ENCODE measurements at regions not wholly inside any gene's neighbourhood (a gene's known extent, or its start where the extent isn't known, plus 50 kb on each side); places are given as distances from the start of the nearest gene placed in this dataset.

- Histone ChIP-seq H3K9me3 (ENCODE audit: low read length) (no peaks in the 10 kb centered on the region), H2AFZ (ENCODE audit: low read depth, low read length) (no peak overlapping the region), H3K4me3 (ENCODE audit: low read length) (no peak overlapping the region), H3K27me3 (ENCODE audit: insufficient read depth, low read length) (no peaks in the 10 kb centered on the region), H3K36me3 (ENCODE audit: insufficient read depth, low read length) (no peaks in the 10 kb centered on the region), H3K4me1 (ENCODE audit: insufficient read depth, low read length) (no peaks in the 10 kb centered on the region)
Measured at GRCh38 chr13:57932061-57932460, 300.5 kb downstream of the PCDH17 start.

GRCh38 chr13:57933606-57934005 is 302.1 kb downstream of the PCDH17 start:
- no peak overlapping the region for H2AFZ ChIP-seq (ENCODE audit: low read depth, low read length)
- H3K4me1 ChIP-seq (ENCODE audit: insufficient read depth, low read length) = no peaks in the 10 kb centered on the region
- H3K4me3 ChIP-seq (ENCODE audit: low read length) = no peak overlapping the region
- H3K36me3 ChIP-seq (ENCODE audit: insufficient read depth, low read length) = no peaks in the 10 kb centered on the region
- H3K9me3 ChIP-seq (ENCODE audit: low read length) = no peaks in the 10 kb centered on the region
- no peaks in the 10 kb centered on the region for H3K27me3 ChIP-seq (ENCODE audit: insufficient read depth, low read length)

- no peaks in the 10 kb centered on the region for H3K27me3 ChIP-seq (ENCODE audit: insufficient read depth, low read length)
- no peaks in the 10 kb centered on the region for H3K9me3 ChIP-seq (ENCODE audit: low read length)
- no peak overlapping the region for H3K4me3 ChIP-seq (ENCODE audit: low read length)
- no peak overlapping the region for H2AFZ ChIP-seq (ENCODE audit: low read depth, low read length)
- H3K36me3 ChIP-seq (ENCODE audit: insufficient read depth, low read length) = no peaks in the 10 kb centered on the region
- no peaks in the 10 kb centered on the region for H3K4me1 ChIP-seq (ENCODE audit: insufficient read depth, low read length)
Measured at GRCh38 chr13:57935965-57936364, 304.4 kb downstream of the PCDH17 start.

GRCh38 chr13:57946361-57946760 is 314.8 kb downstream of the PCDH17 start:
- Histone ChIP-seq H3K36me3 (ENCODE audit: insufficient read depth, low read length) (no peaks in the 10 kb centered on the region), H3K9me3 (ENCODE audit: low read length) (peaks cover 3% of the 10 kb centered on the region), H2AFZ (ENCODE audit: low read depth, low read length) (no peak overlapping the region), H3K27me3 (ENCODE audit: insufficient read depth, low read length) (no peaks in the 10 kb centered on the region), H3K4me1 (ENCODE audit: insufficient read depth, low read length) (no peaks in the 10 kb centered on the region), H3K4me3 (ENCODE audit: low read length) (no peak overlapping the region)

- H3K9me3 ChIP-seq (ENCODE audit: low read length) = peaks cover 4% of the 10 kb centered on the region
- no peaks in the 10 kb centered on the region for H3K4me1 ChIP-seq (ENCODE audit: insufficient read depth, low read length)
- H3K27me3 ChIP-seq (ENCODE audit: insufficient read depth, low read length) = no peaks in the 10 kb centered on the region
- H3K4me3 ChIP-seq (ENCODE audit: low read length) = no peak overlapping the region
- H2AFZ ChIP-seq (ENCODE audit: low read depth, low read length) = no peak overlapping the region
- H3K36me3 ChIP-seq (ENCODE audit: insufficient read depth, low read length) = no peaks in the 10 kb centered on the region
Measured at GRCh38 chr13:57948884-57949283, 317.3 kb downstream of the PCDH17 start.

- peaks cover 5% of the 10 kb centered on the region for H3K4me1 ChIP-seq (ENCODE audit: insufficient read depth, low read length)
- H3K27me3 ChIP-seq (ENCODE audit: insufficient read depth, low read length) = no peaks in the 10 kb centered on the region
- H2AFZ ChIP-seq (ENCODE audit: low read depth, low read length) = no peak overlapping the region
- H3K36me3 ChIP-seq (ENCODE audit: insufficient read depth, low read length) = no peaks in the 10 kb centered on the region
- H3K9me3 ChIP-seq (ENCODE audit: low read length) = peaks cover 8% of the 10 kb centered on the region
- no peak overlapping the region for H3K4me3 ChIP-seq (ENCODE audit: low read length)
Measured at GRCh38 chr13:57969951-57970350, 338.4 kb downstream of the PCDH17 start.

- Histone ChIP-seq H3K4me3 (ENCODE audit: low read length) (no peak overlapping the region), H3K36me3 (ENCODE audit: insufficient read depth, low read length) (no peaks in the 10 kb centered on the region), H3K4me1 (ENCODE audit: insufficient read depth, low read length) (peaks cover 5% of the 10 kb centered on the region), H3K9me3 (ENCODE audit: low read length) (peaks cover 8% of the 10 kb centered on the region), H2AFZ (ENCODE audit: low read depth, low read length) (peak overlapping the region; percentile 78), H3K27me3 (ENCODE audit: insufficient read depth, low read length) (no peaks in the 10 kb centered on the region)
Measured at GRCh38 chr13:57970404-57970803, 338.9 kb downstream of the PCDH17 start.

GRCh38 chr13:57982782-57983181 is 351.2 kb downstream of the PCDH17 start:
- Histone ChIP-seq H3K4me1 (ENCODE audit: insufficient read depth, low read length) (no peaks in the 10 kb centered on the region), H3K36me3 (ENCODE audit: insufficient read depth, low read length) (no peaks in the 10 kb centered on the region), H2AFZ (ENCODE audit: low read depth, low read length) (no peak overlapping the region), H3K9me3 (ENCODE audit: low read length) (no peaks in the 10 kb centered on the region), H3K4me3 (ENCODE audit: low read length) (no peak overlapping the region), H3K27me3 (ENCODE audit: insufficient read depth, low read length) (no peaks in the 10 kb centered on the region)

GRCh38 chr13:57988276-57988675 is 356.7 kb downstream of the PCDH17 start:
- no peaks in the 10 kb centered on the region for H3K36me3 ChIP-seq (ENCODE audit: insufficient read depth, low read length)
- H2AFZ ChIP-seq (ENCODE audit: low read depth, low read length) = no peak overlapping the region
- no peak overlapping the region for H3K4me3 ChIP-seq (ENCODE audit: low read length)
- no peaks in the 10 kb centered on the region for H3K27me3 ChIP-seq (ENCODE audit: insufficient read depth, low read length)
- no peaks in the 10 kb centered on the region for H3K4me1 ChIP-seq (ENCODE audit: insufficient read depth, low read length)
- H3K9me3 ChIP-seq (ENCODE audit: low read length) = no peaks in the 10 kb centered on the region

- no peaks in the 10 kb centered on the region for H3K27me3 ChIP-seq (ENCODE audit: insufficient read depth, low read length)
- H3K36me3 ChIP-seq (ENCODE audit: insufficient read depth, low read length) = no peaks in the 10 kb centered on the region
- no peaks in the 10 kb centered on the region for H3K4me1 ChIP-seq (ENCODE audit: insufficient read depth, low read length)
- no peak overlapping the region for H3K4me3 ChIP-seq (ENCODE audit: low read length)
- H3K9me3 ChIP-seq (ENCODE audit: low read length) = no peaks in the 10 kb centered on the region
- no peak overlapping the region for H2AFZ ChIP-seq (ENCODE audit: low read depth, low read length)
Measured at GRCh38 chr13:57991041-57991440, 359.5 kb downstream of the PCDH17 start.

- H3K4me3 ChIP-seq (ENCODE audit: low read length) = no peak overlapping the region
- no peak overlapping the region for H2AFZ ChIP-seq (ENCODE audit: low read depth, low read length)
- no peaks in the 10 kb centered on the region for H3K4me1 ChIP-seq (ENCODE audit: insufficient read depth, low read length)
- no peaks in the 10 kb centered on the region for H3K9me3 ChIP-seq (ENCODE audit: low read length)
- no peaks in the 10 kb centered on the region for H3K27me3 ChIP-seq (ENCODE audit: insufficient read depth, low read length)
- H3K36me3 ChIP-seq (ENCODE audit: insufficient read depth, low read length) = no peaks in the 10 kb centered on the region
Measured at GRCh38 chr13:57992416-57992815, 360.9 kb downstream of the PCDH17 start.

- Histone ChIP-seq H3K9me3 (ENCODE audit: low read length) (no peaks in the 10 kb centered on the region), H2AFZ (ENCODE audit: low read depth, low read length) (no peak overlapping the region), H3K4me1 (ENCODE audit: insufficient read depth, low read length) (no peaks in the 10 kb centered on the region), H3K27me3 (ENCODE audit: insufficient read depth, low read length) (no peaks in the 10 kb centered on the region), H3K4me3 (ENCODE audit: low read length) (no peak overlapping the region), H3K36me3 (ENCODE audit: insufficient read depth, low read length) (no peaks in the 10 kb centered on the region)
Measured at GRCh38 chr13:57996717-57997116, 365.2 kb downstream of the PCDH17 start.

- no peak overlapping the region for H3K4me3 ChIP-seq (ENCODE audit: low read length)
Measured at GRCh38 chr13:58004751-58005150, 373.2 kb downstream of the PCDH17 start.

GRCh38 chr13:58018020-58018419 is 386.5 kb downstream of the PCDH17 start:
- H3K9me3 ChIP-seq (ENCODE audit: low read length) = no peaks in the 10 kb centered on the region
- no peaks in the 10 kb centered on the region for H3K36me3 ChIP-seq (ENCODE audit: insufficient read depth, low read length)
- no peaks in the 10 kb centered on the region for H3K4me1 ChIP-seq (ENCODE audit: insufficient read depth, low read length)
- no peak overlapping the region for H2AFZ ChIP-seq (ENCODE audit: low read depth, low read length)
- no peak overlapping the region for H3K4me3 ChIP-seq (ENCODE audit: low read length)
- no peaks in the 10 kb centered on the region for H3K27me3 ChIP-seq (ENCODE audit: insufficient read depth, low read length)

More at GRCh38 chr13:58004751-58005150, 373.2 kb downstream of the PCDH17 start:
- Histone ChIP-seq H3K9me3 (ENCODE audit: low read length) (no peaks in the 10 kb centered on the region), H3K36me3 (ENCODE audit: insufficient read depth, low read length) (no peaks in the 10 kb centered on the region), H2AFZ (ENCODE audit: low read depth, low read length) (no peak overlapping the region), H3K27me3 (ENCODE audit: insufficient read depth, low read length) (no peaks in the 10 kb centered on the region), H3K4me1 (ENCODE audit: insufficient read depth, low read length) (no peaks in the 10 kb centered on the region)
